Mesenteric fat pad (tissue), 1 donor: ENCODE measurements at regions not wholly inside any gene's neighbourhood (a gene's known extent, or its start where the extent isn't known, plus 50 kb on each side); places are given as distances from the start of the nearest gene placed in this dataset.
"Not testable (repeated sequence)": the region's sequence is repeated elsewhere in the genome, so short reads cannot be mapped to it uniquely, and the experiment has no call there.

Experiments
- DNase-seq: peaks from one replicate; pipeline ENCODE4 v3.0.0-alpha.2; 2020; ENCODE audit warnings: low spot score
- donor health status: DM: yes; HTN: yes; CAD: no.

GRCh38 chr4:31171362-31171761 lies 451.2 kb downstream of the PCDH7 start:
- DNase-seq = no peak

- no peak for DNase-seq
These were observed 455.2 kb downstream of the PCDH7 start for GRCh38 chr4:31175242-31175910.

- no peak for DNase-seq
These were observed 463.1 kb downstream of the PCDH7 start for GRCh38 chr4:31183256-31183655.

- no peak for DNase-seq
These were observed 464.9 kb downstream of the PCDH7 start for GRCh38 chr4:31185014-31185585.

GRCh38 chr4:31187979-31188378 lies 467.8 kb downstream of the PCDH7 start:
- no peak for DNase-seq

GRCh38 chr4:31189938-31190337 lies 469.8 kb downstream of the PCDH7 start:
- no peak for DNase-seq

GRCh38 chr4:31190671-31191070 lies 470.5 kb downstream of the PCDH7 start:
- DNase-seq = no peak

GRCh38 chr4:31192341-31192740 lies 472.2 kb downstream of the PCDH7 start:
- no peak for DNase-seq

- no peak for DNase-seq
These were observed 473.4 kb downstream of the PCDH7 start for GRCh38 chr4:31193521-31193920.

- DNase-seq = no peak
These were observed 474.7 kb downstream of the PCDH7 start for GRCh38 chr4:31194823-31195222.

GRCh38 chr4:31199644-31200043 lies 479.5 kb downstream of the PCDH7 start:
- DNase-seq = no peak

- not testable (repeated sequence) for DNase-seq
These were observed 481.9 kb downstream of the PCDH7 start for GRCh38 chr4:31202054-31202453.

- no peak for DNase-seq
These were observed 484.7 kb downstream of the PCDH7 start for GRCh38 chr4:31204874-31205273.

GRCh38 chr4:31220921-31221320 lies 500.8 kb downstream of the PCDH7 start:
- DNase-seq = no peak

GRCh38 chr4:31228068-31228467 lies 507.9 kb downstream of the PCDH7 start:
- no peak for DNase-seq

GRCh38 chr4:31230594-31230993 lies 510.4 kb downstream of the PCDH7 start:
- DNase-seq = no peak

GRCh38 chr4:31234494-31234893 lies 514.3 kb downstream of the PCDH7 start:
- no peak for DNase-seq

GRCh38 chr4:31234901-31235300 lies 514.7 kb downstream of the PCDH7 start:
- no peak for DNase-seq

- no peak for DNase-seq
These were observed 516.0 kb downstream of the PCDH7 start for GRCh38 chr4:31236020-31236638.

- no peak for DNase-seq
These were observed 516.5 kb downstream of the PCDH7 start for GRCh38 chr4:31236639-31237173.

GRCh38 chr4:31237233-31237632 lies 517.1 kb downstream of the PCDH7 start:
- no peak for DNase-seq

- no peak for DNase-seq
These were observed 519.7 kb downstream of the PCDH7 start for GRCh38 chr4:31239886-31240285.
